ENCODE measurements at regions not wholly inside any gene's neighbourhood (a gene's known extent, or its start where the extent isn't known, plus 50 kb on each side); places are given as distances from the start of the nearest gene placed in this dataset.

- TF ChIP-seq PAX5 (IDR thresholded peaks at IDR 0.05; ENCODE audit: borderline replicate concordance, low read depth, low read length), result no peak
- TF ChIP-seq, protein P1, sequence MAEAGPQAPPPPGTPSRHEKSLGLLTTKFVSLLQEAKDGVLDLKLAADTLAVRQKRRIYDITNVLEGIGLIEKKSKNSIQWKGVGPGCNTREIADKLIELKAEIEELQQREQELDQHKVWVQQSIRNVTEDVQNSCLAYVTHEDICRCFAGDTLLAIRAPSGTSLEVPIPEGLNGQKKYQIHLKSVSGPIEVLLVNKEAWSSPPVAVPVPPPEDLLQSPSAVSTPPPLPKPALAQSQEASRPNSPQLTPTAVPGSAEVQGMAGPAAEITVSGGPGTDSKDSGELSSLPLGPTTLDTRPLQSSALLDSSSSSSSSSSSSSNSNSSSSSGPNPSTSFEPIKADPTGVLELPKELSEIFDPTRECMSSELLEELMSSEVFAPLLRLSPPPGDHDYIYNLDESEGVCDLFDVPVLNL (IDR thresholded peaks at IDR 0.05; ENCODE audit: low read depth, low read length), result no peak
- TF ChIP-seq KAT2A (conservative IDR thresholded peaks at IDR 0.05; ENCODE audit: control insufficient read depth, low read depth, low read length), result no peak
- TF ChIP-seq SUZ12 (IDR thresholded peaks at IDR 0.05; ENCODE audit: unreplicated experiment), result no peak
- TF ChIP-seq RELA (IDR thresholded peaks at IDR 0.05; ENCODE audit: borderline replicate concordance, partially characterized antibody), result no peak
- TF ChIP-seq TCF12 (IDR thresholded peaks at IDR 0.05; ENCODE audit: low read depth, low read length), result no peak
- TF ChIP-seq CHD2 (IDR thresholded peaks at IDR 0.05; ENCODE audit: borderline replicate concordance, low read depth, low read length), result no peak
- no peak for TF ChIP-seq HDGF (IDR thresholded peaks at IDR 0.05)
- TF ChIP-seq NBN (IDR thresholded peaks at IDR 0.05), result no peak
- TF ChIP-seq EED (IDR thresholded peaks at IDR 0.05; ENCODE audit: low read depth), result no peak
- no peak for TF ChIP-seq SMAD5 (IDR thresholded peaks at IDR 0.05; ENCODE audit: low read depth)
- TF ChIP-seq, protein P2, sequence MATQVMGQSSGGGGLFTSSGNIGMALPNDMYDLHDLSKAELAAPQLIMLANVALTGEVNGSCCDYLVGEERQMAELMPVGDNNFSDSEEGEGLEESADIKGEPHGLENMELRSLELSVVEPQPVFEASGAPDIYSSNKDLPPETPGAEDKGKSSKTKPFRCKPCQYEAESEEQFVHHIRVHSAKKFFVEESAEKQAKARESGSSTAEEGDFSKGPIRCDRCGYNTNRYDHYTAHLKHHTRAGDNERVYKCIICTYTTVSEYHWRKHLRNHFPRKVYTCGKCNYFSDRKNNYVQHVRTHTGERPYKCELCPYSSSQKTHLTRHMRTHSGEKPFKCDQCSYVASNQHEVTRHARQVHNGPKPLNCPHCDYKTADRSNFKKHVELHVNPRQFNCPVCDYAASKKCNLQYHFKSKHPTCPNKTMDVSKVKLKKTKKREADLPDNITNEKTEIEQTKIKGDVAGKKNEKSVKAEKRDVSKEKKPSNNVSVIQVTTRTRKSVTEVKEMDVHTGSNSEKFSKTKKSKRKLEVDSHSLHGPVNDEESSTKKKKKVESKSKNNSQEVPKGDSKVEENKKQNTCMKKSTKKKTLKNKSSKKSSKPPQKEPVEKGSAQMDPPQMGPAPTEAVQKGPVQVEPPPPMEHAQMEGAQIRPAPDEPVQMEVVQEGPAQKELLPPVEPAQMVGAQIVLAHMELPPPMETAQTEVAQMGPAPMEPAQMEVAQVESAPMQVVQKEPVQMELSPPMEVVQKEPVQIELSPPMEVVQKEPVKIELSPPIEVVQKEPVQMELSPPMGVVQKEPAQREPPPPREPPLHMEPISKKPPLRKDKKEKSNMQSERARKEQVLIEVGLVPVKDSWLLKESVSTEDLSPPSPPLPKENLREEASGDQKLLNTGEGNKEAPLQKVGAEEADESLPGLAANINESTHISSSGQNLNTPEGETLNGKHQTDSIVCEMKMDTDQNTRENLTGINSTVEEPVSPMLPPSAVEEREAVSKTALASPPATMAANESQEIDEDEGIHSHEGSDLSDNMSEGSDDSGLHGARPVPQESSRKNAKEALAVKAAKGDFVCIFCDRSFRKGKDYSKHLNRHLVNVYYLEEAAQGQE (IDR thresholded peaks at IDR 0.05; ENCODE audit: low read depth, low read length), result no peak
Measured at GRCh38 chr19:16024266-16025107, 51.8 kb upstream of the TPM4 start (continued).
